Right lobe of liver (tissue), 6 donors: ENCODE measurements at regions not wholly inside any gene's neighbourhood (a gene's known extent, or its start where the extent isn't known, plus 50 kb on each side); places are given as distances from the start of the nearest gene placed in this dataset.
A peak's percentile ranks its signal among the peaks of the same experiment; 100 is the strongest.
"Not testable (repeated sequence)": the region's sequence is repeated elsewhere in the genome, so short reads cannot be mapped to it uniquely, and the experiment has no call there.

Experiments used
- ATAC-seq, 4 donors: fragments of 200-7000 bp; cut with Tn5 transposase; one replicate each; pipeline ENCODE4 v1.9.1; 2020; ENCODE audit warnings: mild to moderate bottlenecking in 4 of 4, moderate library complexity in 4 of 4
- DNase-seq, 3 donors: peaks; one replicate each; pipeline ENCODE4 v3.0.0-alpha.2; 2020
- H3K27ac ChIP-seq, 3 donors: fragments of 200-600 bp; one replicate each; pipeline ENCODE4 v1.8.0; 2022
- H3K27me3 ChIP-seq, 2 donors: fragments of 200-600 bp; one replicate each; pipeline ENCODE4 v1.8.0; 2022
- H3K36me3 ChIP-seq, 4 donors: fragments of 200-600 bp; sonication (generic) in 1 of 4; one replicate each; pipeline versions ENCODE4 v1.5.1 to v1.8.0; 2017 to 2022; ENCODE audit warnings: control low read depth in 1 of 4
- H3K4me1 ChIP-seq, 4 donors: fragments of 200-600 bp; sonication (generic) in 1 of 4; one replicate each; pipeline versions ENCODE4 v1.5.1 to v1.8.0; 2017 to 2022; ENCODE audit warnings: control low read depth in 1 of 4
- H3K4me3 ChIP-seq, 3 donors: fragments of 200-600 bp; one replicate each; pipeline ENCODE4 v1.8.0; 2022
- H3K9me3 ChIP-seq, 4 donors: fragments of 200-600 bp; sonication (generic) in 1 of 4; one replicate each; pipeline versions ENCODE4 v1.5.1 to v1.8.0; 2017 to 2022; ENCODE audit warnings: control low read depth in 1 of 4
- POLR2A ChIP-seq: fragments of 450-650 bp; IDR thresholded peaks from one replicate; pipeline ENCODE4 v1.6.1; 2017; ENCODE audit warnings: antibody characterized with exemption, mild to moderate bottlenecking
- WGBS: methylation state at CpG from one replicate; pipeline ENCODE4 v1.1.6; 2018; ENCODE audit warnings: low coverage, low lambda C conversion rate; ENCODE audit not compliant: insufficient coverage; ENCODE audit errors: missing lambda C conversion rate; 5-methylcytosine and 5-hydroxymethylcytosine counted together
- intact Hi-C, 2 donors: fragments of 100-400 bp; cut with DNase I; formaldehyde crosslinking; loops; one replicate each; pipeline versions ENCODE4 v1.11.2 to v1.14.1; 2022
- TF ChIP-seq, protein P1 (sequence below), 4 donors: fragments of 200-600 bp in 3 of 4; fragments of 450-650 bp in 1 of 4; IDR thresholded peaks; one replicate each; pipeline versions ENCODE4 v1.5.1 to v1.8.0; 2016 to 2022; ENCODE audit warnings: antibody characterized with exemption in 4 of 4, mild to moderate bottlenecking in 2 of 4
- donor health status: DM: no; HTN: yes; CAD: no.
- donor health status: DM: no; HTN: no; CAD: no.
- donor health status: DM: no; HTN: no; CAD: no.
- donor health status: DM: no; HTN: yes; CAD: no.
- donor health status: DM: no; HTN: yes; CAD: no.

DNA sequence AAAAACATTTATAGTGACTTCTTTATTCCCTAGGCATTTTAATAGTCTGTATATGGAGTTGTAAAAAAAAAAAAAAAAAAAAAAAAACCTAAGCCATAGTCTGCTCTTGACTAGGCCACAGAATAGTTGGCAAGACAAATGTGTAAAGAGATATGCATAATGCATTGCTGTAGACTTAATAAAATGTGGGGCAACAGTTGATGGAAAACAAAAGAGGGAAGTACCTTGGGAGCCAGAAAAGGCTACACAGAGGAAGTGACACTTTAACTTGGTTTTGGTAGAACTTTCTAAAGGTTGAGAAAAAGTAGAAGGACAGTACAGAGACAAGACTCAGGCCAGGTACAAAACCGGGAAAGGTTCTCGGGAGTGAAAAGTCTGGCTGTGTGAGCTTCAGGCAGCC, 802.9 kb upstream of the ADAMTS5 start:
- H3K9me3 ChIP-seq: no peaks in the 10 kb centered on the region
- no peak for ATAC-seq
- WGBS: 72% methylated on average over 2 of the region's 2 CpGs
- no peaks in the 10 kb centered on the region for H3K27me3 ChIP-seq
- H3K36me3 ChIP-seq: no peaks in the 10 kb centered on the region
- intact Hi-C loops: no loop called here
- TF ChIP-seq, protein P1, sequence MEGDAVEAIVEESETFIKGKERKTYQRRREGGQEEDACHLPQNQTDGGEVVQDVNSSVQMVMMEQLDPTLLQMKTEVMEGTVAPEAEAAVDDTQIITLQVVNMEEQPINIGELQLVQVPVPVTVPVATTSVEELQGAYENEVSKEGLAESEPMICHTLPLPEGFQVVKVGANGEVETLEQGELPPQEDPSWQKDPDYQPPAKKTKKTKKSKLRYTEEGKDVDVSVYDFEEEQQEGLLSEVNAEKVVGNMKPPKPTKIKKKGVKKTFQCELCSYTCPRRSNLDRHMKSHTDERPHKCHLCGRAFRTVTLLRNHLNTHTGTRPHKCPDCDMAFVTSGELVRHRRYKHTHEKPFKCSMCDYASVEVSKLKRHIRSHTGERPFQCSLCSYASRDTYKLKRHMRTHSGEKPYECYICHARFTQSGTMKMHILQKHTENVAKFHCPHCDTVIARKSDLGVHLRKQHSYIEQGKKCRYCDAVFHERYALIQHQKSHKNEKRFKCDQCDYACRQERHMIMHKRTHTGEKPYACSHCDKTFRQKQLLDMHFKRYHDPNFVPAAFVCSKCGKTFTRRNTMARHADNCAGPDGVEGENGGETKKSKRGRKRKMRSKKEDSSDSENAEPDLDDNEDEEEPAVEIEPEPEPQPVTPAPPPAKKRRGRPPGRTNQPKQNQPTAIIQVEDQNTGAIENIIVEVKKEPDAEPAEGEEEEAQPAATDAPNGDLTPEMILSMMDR (IDR thresholded peaks at IDR 0.05): no peak
- TF ChIP-seq POLR2A: no peak
- no peak overlapping the region for H3K4me3 ChIP-seq
- no peaks in the 10 kb centered on the region for H3K4me1 ChIP-seq
- DNase-seq: no peak
- no peak overlapping the region for H3K27ac ChIP-seq

DNA sequence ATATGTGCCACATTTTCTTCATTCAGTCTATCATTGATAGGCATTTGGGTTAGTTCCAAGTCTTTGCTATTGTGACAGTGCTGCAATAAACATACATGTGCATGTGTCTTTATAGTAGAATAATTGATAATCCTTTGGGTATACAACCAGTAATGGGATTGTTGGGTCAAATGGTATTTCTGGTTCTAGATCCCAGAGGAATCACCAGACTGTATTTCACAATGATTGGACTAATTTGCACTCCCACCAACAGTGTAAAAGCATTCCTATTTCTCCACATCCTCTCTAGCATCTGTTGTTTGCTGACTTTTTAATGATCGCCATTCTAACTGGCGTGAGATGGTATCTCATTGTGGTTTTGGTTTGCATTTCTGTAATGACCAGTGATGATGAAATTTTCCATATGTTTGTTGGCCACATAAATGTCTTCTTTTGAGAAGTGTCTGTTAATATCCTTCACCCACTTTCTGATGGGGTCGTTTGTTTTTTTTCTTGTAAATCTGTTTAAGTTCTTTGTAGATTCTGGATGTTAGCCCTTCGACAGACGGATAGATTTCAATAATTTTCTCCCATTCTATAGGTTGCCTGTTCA, 801.3 kb upstream of the ADAMTS5 start:
- DNase-seq, intact Hi-C loops, H3K27ac ChIP-seq, H3K36me3 ChIP-seq, H3K9me3 ChIP-seq, H3K4me1 ChIP-seq, H3K27me3 ChIP-seq, ATAC-seq, H3K4me3 ChIP-seq: not testable (repeated sequence)
- WGBS: 60% methylated on average over 5 of the region's 5 CpGs

- whole genome bisulfite sequencing: 83% methylated on average over 1 of the region's 1 CpG
- ATAC-seq (no peak), DNase-seq (no peak)
- Histone ChIP-seq H3K4me3 (no peak overlapping the region), H3K36me3 (no peaks in the 10 kb centered on the region), H3K27ac (no peak overlapping the region), H3K27me3 (no peaks in the 10 kb centered on the region), H3K4me1 (no peaks in the 10 kb centered on the region), H3K9me3 (no peaks in the 10 kb centered on the region)
- intact Hi-C loops: no loop called here
- TF ChIP-seq POLR2A: no peak
- TF ChIP-seq, protein P1 (IDR thresholded peaks at IDR 0.05): no peak
Measured at GRCh38 chr21:27764056-27764455, 797.2 kb upstream of the ADAMTS5 start.

DNA sequence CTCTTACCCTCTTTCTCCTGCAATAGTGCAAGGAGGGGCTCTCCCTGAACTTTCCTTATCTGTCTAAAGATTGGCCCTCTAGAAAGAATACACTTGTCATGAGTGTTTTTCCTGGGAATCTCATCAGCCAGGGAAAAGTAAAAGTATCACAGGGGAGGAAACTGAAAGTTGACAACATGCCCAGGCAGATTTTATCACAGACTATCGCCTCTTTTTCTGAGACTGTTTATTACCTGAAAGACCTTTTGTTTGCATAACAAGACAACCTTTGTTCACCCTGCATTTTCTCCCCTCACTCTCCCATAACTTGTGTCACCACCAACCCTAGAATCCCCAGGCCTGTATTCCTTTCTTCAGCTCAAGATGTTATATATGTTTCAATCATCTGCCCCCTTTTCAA, 794.7 kb upstream of the ADAMTS5 start:
- Histone ChIP-seq H3K4me1 (no peaks in the 10 kb centered on the region), H3K9me3 (no peaks in the 10 kb centered on the region), H3K36me3 (no peaks in the 10 kb centered on the region), H3K27me3 (no peaks in the 10 kb centered on the region), H3K4me3 (no peak overlapping the region), H3K27ac (no peak overlapping the region)
- intact Hi-C loops: no loop called here
- DNase-seq (no peak), ATAC-seq (peak in 3 of 4 donors; percentile 17 to 45 (median 33))
- WGBS: 0% methylated on average over 1 of the region's 1 CpG
- TF ChIP-seq, protein P1 (IDR thresholded peaks at IDR 0.05): no peak
- no peak for TF ChIP-seq POLR2A

GRCh38 chr21:27759820-27760219, 792.9 kb upstream of the ADAMTS5 start:
- DNase-seq (no peak), ATAC-seq (peak in 1 of 4 donors; percentile 50)
- Histone ChIP-seq H3K36me3 (no peaks in the 10 kb centered on the region), H3K4me3 (no peak overlapping the region), H3K9me3 (no peaks in the 10 kb centered on the region), H3K27ac (no peak overlapping the region), H3K27me3 (no peaks in the 10 kb centered on the region), H3K4me1 (no peaks in the 10 kb centered on the region)
- intact Hi-C loops: no loop called here
- no peak for TF ChIP-seq POLR2A
- TF ChIP-seq, protein P1 (IDR thresholded peaks at IDR 0.05): no peak
